Fibroblast of the conjunctiva (primary cell): ENCODE measurements at regions not wholly inside any gene's neighbourhood (a gene's known extent, or its start where the extent isn't known, plus 50 kb on each side); places are given as distances from the start of the nearest gene placed in this dataset.
A peak's percentile ranks its signal among the peaks of the same experiment; 100 is the strongest.

Source experiments
- DNase-seq: peaks from one replicate; pipeline ENCODE4 v3.0.0-alpha.2; 2010; ENCODE audit warnings: low read depth

- no peak for DNase-seq
Measured at GRCh38 chr3:144141496-144141895, 169.9 kb downstream of the DIPK2A start.

DNA sequence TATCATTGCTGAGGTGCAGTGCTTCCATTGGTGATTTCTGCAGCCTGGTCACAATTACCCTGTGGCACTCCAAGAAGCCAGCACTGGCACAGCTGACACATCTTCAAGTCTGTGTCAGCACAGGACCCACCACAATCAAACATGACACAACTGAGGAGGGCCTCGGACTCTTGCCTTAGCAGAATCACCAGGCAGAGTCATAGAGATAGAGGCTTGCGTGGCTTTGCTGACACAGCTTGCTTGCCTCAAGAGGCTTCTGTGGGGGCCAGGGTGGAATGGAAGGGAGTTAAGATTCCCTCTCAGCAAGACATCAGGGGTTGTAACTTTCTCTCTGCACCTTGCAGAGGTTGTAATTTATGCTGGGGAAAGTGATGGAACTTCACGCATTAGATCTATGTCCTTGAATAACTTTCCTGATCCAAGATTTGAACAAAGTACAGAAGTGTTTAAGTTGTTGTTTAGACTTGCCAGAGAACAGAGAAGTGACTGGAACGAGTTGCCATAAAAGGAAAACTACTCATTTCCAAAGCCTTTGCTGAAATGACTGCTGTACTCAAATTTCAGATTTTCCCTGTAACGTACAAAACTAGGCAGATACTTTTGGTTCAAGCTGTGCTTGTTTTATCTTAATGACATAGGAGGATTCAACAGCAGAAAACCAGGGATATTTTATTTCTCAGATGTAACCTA lies 170.7 kb downstream of the DIPK2A start:
- DNase-seq, result peak; percentile 4

DNA sequence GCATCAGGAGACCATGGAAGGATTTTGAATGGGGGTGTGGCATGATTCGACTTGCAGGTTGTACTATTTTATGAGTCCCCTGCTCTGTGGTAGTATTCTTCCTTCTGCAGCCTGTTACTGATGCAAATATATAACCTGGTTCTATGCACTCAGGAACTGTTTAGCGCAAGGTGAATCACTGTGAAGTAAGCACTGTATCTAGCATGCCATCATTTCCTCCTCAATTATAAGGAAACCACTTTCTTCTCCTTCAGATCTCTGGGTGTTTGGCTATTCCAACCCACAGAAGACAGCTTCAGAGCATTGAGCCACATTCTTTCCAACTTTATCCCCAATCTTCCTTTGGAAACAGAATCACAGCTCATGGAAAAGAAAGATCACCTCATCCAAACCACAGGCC lies 176.7 kb downstream of the DIPK2A start:
- DNase-seq, result no peak

DNA sequence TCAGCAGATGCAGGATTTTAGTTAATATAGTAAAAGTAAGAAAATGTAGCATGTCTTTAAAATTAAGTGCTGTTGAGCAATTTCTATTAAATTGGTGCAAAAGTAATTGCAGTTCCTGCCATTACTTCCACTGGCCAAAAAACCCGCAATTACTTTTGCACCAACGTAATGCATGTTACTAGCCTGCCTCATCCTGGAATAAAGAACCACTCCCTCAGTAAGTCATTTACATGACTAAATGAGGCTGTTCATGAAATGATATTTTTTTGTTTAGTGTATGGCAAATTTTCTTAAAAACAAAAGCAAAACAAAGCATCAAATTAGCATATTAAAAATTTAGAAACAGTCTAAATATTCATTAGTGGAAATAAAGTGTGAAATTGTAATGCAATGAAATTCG lies 180.4 kb downstream of the DIPK2A start:
- no peak for DNase-seq

GRCh38 chr3:144160627-144161026 lies 189.0 kb downstream of the DIPK2A start:
- no peak for DNase-seq

DNA sequence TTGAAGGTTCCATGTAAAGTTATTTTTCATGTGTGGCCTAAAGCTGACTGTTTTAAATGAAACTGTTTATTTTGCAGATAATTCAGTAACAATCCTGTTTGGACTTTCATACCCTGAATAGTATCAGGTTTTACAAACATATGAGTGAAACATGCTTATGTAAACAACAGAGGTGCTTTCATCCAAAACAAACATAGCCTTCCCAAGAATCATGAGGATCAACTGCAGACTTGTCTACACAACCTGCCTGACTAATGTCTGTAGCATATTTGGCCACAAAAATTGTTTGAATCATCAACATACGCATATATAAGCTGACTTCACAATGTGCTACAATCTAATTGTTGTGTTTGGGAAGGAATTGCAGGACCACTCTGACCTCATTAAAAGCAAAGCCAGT lies 190.4 kb downstream of the DIPK2A start:
- DNase-seq, result no peak

- no peak for DNase-seq
Measured at GRCh38 chr3:144164352-144164751, 192.7 kb downstream of the DIPK2A start.

- no peak for DNase-seq
Measured at GRCh38 chr3:144165482-144165881, 193.9 kb downstream of the DIPK2A start.

GRCh38 chr3:144167634-144168033 lies 196.0 kb downstream of the DIPK2A start:
- DNase-seq, result no peak

DNA sequence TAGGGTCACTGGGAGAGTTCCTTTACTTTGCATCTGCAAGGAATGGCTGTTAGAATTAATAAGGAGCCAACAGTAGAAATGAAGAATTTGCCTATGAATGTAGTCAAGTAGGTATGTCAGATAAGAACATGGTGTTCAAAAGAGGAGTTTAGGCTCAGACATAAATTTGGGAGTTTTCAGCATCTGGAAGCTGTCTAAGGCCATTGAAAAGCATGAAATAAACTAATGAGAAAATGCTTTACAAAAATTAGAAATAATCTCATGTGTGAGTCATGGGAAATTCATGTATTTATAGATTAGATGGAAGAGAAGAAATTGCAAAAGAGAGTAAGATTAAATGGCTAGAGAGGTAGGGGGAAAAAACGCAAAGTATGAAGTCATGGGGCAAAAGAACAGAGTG lies 201.9 kb downstream of the DIPK2A start:
- no peak for DNase-seq

GRCh38 chr3:144175644-144176425 lies 204.2 kb downstream of the DIPK2A start:
- DNase-seq, result no peak

DNA sequence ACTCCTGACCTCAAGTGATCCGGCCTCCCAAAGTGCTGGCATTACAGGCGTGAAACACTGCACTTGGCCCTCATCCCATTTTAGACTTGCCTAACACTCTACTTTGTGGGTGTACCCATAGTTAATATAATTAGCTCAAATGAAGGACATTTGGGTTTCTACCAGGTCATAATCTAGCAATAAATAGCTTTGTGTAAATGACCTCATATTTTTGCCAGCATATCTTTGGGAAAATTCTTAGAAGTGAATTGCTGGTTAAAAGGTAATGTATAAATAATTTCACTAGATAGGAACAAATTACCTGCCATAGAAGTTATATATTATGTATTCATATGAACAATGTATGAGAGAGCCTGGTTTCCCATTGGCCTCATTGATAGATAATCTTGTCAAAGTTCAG lies 206.0 kb downstream of the DIPK2A start:
- no peak for DNase-seq

DNA sequence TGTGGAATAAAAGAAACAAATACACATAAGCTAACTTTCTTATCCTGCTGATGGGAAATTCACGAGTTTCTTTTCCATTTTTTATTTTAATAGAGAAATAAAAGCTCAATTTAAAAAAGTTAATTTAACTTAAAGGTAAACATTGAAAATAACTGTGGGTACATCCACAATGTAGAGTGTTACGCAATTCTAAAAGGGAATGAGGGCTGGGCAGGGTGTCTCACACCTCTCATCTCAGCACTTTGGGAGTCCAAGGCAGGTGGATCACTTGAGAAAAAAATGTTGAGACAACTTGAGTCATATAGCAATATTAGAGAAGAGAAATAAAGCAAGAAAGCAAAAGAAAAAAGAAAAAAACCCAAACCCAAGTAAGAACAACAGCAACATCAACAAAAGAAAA lies 207.0 kb downstream of the DIPK2A start:
- DNase-seq, result no peak

- DNase-seq, result no peak
Measured at GRCh38 chr3:144181062-144181461, 209.4 kb downstream of the DIPK2A start.

DNA sequence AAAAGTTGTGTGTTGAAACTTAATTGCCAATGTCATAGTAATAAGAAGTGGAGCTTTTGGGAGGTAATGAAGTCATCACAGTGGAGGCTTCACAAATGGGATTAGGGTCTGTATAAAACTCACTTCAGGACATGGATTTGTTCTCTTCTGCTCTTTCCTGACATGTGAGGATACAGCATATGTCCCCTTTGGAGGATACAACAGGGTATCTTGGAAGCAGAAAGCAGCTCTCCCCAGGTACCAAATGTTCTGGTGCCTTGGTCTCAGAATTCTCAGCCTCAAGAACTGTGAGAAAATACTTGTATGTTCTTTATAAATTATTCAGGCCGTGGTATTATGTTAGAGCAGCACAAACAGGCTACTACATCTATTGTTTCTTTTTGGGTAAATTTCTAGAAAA lies 210.9 kb downstream of the DIPK2A start:
- no peak for DNase-seq

DNA sequence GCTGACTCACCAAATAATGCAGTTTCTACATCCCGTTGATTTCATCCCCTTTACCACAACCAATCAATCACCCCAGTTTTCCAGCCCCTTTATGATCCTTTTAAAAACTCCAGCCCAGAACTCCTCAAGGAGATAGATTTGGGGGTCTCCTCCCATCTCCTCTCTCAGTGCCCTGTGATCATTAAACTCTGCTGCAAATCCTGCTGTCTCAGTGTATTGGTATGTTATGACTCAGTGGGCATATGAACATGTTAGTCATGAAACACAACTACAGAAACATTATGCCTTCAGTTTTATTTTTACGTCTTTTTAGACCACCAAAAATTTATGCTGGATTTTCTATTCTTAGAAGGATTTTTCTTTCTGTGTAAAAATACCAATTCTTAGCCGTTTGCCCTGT lies 213.7 kb downstream of the DIPK2A start:
- DNase-seq, result no peak

DNA sequence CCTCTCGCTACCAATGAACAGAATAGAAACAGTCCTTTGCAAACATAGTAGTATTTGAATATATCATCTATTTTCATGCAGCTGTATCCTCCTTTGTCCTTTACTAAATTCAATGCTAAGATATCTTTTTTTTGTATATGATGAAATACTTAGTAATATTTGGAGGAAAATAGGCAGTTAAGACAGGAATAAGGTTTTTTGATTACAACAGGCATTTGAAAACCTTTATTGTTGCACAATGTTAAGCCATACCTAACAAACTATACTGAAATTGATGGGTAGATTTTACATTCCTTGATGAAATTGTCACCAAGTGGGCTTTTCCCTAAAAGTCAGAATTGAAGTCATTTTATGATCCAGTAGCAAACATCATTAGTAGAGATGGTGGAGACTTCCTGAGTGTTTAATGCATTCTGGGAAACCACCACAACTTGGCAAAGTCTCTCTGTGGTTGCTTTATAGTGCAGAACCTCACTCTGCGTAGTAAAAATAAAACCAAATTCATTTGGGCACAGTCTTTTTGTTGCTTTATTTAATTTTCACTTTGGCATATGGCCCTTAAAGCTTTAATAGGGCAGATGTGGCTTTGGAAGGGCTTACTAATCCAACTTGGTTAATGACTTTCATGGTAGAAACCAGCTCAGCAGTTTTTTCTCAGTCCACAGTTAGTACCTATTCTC lies 216.0 kb downstream of the DIPK2A start:
- no peak for DNase-seq

DNA sequence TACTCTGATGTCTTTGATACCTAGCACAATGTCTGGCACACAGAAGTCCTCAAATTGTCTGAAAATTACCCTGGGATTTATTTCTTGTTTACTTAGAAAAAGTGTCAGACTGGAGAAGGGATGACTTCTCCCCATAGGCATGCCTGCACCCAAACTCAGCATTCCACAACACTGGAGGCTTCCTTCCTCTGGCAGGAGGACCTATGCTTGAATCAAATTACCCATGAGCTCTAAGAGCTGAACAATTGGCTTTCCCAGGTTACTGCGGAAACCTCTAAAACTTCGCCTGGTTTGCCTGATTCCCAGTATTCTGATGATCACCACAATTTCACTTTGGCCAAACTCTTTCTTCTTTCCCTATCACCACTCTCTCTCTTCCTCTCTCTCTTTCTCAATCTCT lies 217.4 kb downstream of the DIPK2A start:
- DNase-seq, result no peak

DNA sequence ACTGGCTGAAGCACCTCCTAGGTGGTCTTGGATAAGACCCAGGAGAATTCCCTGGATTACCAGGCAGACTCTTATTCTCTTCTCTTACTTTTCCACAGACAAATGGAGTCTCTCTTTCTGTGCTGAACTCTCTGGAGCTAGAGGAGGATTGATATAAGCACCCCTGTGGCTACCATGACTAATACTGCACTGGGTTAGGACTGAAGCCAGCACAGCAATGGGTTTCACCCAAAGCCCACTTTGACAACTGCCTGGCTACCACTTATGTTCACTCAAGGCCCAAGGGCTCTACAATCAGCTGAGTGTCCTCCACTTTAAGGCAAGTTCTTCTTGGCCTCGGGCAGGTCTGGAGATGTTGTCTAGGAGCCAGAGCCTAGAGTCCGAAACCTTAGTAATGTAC lies 225.5 kb downstream of the DIPK2A start:
- no peak for DNase-seq

- no peak for DNase-seq
Measured at GRCh38 chr3:144197582-144197981, 226.0 kb downstream of the DIPK2A start.

DNA sequence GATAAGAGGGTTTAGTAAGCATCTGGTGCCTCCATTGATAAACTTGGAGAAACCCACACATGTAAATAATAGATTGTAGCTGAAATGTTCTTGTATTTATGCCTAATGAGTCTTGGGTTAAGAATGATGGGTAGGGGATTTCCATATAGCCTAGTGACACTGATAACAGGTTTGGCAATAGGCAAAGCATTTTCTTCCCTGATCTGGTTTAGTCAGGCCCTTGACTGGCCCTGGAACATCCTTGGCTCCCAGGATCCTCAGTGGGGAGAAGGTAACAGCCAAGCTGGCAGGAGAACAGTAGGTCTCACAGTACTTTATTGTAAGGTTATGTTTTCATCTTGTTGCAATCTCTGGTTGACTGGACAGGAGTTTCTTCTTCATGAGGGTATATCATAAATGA lies 228.4 kb downstream of the DIPK2A start:
- no peak for DNase-seq

DNA sequence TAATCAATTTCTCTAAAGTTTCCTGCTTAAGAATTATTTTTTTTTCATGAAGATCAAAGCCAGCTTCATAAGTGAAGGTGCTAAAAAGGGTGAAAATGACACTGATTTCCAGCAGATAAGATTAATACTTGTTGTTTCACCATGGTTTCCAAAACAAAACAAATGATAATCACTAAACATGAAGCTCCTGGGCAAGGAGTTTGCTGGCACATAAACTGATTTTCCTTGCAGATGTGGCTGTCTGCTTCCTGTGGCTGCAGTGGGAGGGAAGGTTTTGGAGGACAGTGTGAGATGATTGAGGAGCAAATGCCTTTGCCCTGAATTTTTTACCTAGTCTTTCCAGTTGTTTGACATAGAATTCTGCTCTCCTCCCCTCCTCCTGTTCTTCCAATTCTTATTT lies 228.8 kb downstream of the DIPK2A start:
- DNase-seq, result no peak

DNA sequence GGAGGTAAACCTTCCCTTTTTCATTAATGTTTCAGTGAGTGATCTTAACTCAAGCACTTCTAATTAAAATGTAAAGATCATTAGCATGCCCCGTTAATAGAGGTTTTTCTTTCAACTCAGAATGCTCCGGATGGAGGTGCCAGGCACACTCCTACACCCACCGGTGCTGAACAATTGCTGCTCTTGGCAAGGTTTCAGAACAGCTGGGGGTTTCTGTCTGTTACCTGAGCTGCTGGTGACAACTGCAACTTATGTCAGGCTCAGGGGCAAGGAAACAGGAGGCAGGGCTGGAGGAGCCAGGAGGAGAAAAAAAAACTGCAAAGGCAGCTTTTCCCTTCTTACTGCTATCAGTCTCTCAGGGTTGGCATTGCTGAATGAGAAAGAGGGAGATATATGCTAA lies 250.1 kb downstream of the DIPK2A start:
- no peak for DNase-seq
